ENCODE measurements at regions not wholly inside any gene's neighbourhood (a gene's known extent, or its start where the extent isn't known, plus 50 kb on each side); places are given as distances from the start of the nearest gene placed in this dataset.

GRCh38 chr12:83537428-83538053, 850.8 kb downstream of the TMTC2 start:
- Mint-ChIP-seq H3K9me3 (peaks cover 0 to 3% (median 0%) of the 10 kb centered on the region in 7 donors), H3K36me3 (no peaks in the 10 kb centered on the region), H3K4me1 (no peaks in the 10 kb centered on the region), H3K4me3 (no peak overlapping the region), H3K27me3 (ENCODE audit: low read depth in 3 of 3) (peaks cover 0 to 3% (median 0%) of the 10 kb centered on the region in 3 donors), H3K27ac (no peak overlapping the region)
- H3K4me1 ChIP-seq (ENCODE audit: control insufficient read depth in 1 of 2, insufficient read depth in 2 of 2, low read length in 2 of 2), result no peaks in the 10 kb centered on the region
- no peak overlapping the region for H3K4me3 ChIP-seq (replicated peaks in 1 of 3; ENCODE audit: low read depth in 2 of 3, low read length in 3 of 3)
- H3K27ac ChIP-seq (ENCODE audit: low read depth in 1 of 2, low read length in 2 of 2), result no peak overlapping the region
- no peaks in the 10 kb centered on the region for H3K36me3 ChIP-seq (replicated peaks in 1 of 2; ENCODE audit: control insufficient read depth in 1 of 2, insufficient read depth in 2 of 2, low read length in 2 of 2)
- H3K27me3 ChIP-seq (ENCODE audit: control insufficient read depth in 2 of 2, insufficient read depth in 2 of 2, low read length in 2 of 2), result no peaks in the 10 kb centered on the region
- intact Hi-C loops (cut with micrococcal nuclease), result no loop called here
- no peak overlapping the region for H2AFZ ChIP-seq (ENCODE audit: insufficient read depth, low read depth, low read length, poor library complexity, severe bottlenecking)
- no peaks in the 10 kb centered on the region for H3K9me3 ChIP-seq (replicated peaks in 1 of 2; ENCODE audit: control insufficient read depth in 1 of 2, insufficient read depth in 1 of 2, low read length in 2 of 2)
- no peaks in the 10 kb centered on the region for H3K79me2 ChIP-seq (ENCODE audit: insufficient read depth, low read length)
- no peak overlapping the region for H3K9ac ChIP-seq (ENCODE audit: insufficient read depth, low read length, poor library complexity, severe bottlenecking)
- TF ChIP-seq, protein P1, sequence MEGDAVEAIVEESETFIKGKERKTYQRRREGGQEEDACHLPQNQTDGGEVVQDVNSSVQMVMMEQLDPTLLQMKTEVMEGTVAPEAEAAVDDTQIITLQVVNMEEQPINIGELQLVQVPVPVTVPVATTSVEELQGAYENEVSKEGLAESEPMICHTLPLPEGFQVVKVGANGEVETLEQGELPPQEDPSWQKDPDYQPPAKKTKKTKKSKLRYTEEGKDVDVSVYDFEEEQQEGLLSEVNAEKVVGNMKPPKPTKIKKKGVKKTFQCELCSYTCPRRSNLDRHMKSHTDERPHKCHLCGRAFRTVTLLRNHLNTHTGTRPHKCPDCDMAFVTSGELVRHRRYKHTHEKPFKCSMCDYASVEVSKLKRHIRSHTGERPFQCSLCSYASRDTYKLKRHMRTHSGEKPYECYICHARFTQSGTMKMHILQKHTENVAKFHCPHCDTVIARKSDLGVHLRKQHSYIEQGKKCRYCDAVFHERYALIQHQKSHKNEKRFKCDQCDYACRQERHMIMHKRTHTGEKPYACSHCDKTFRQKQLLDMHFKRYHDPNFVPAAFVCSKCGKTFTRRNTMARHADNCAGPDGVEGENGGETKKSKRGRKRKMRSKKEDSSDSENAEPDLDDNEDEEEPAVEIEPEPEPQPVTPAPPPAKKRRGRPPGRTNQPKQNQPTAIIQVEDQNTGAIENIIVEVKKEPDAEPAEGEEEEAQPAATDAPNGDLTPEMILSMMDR (IDR thresholded peaks at IDR 0.05), result no peak
- WGBS (ENCODE audit: insufficient coverage), result 80% methylated on average over 4 of the region's 4 CpGs
- no peak for DNase-seq
- no peaks in the 10 kb centered on the region for H4K20me1 ChIP-seq (ENCODE audit: insufficient read depth, low read length)
- no peak overlapping the region for H3K4me2 ChIP-seq (replicated peaks; ENCODE audit: extremely low read depth, low read length, poor library complexity, severe bottlenecking)

GRCh38 chr12:83536496-83536895, 849.8 kb downstream of the TMTC2 start:
- DNase-seq, result no peak
- H3K4me3 Mint-ChIP-seq, result no peak overlapping the region
- H3K27ac ChIP-seq (ENCODE audit: low read depth in 1 of 2, low read length in 2 of 2), result no peak overlapping the region
- H2AFZ ChIP-seq (ENCODE audit: insufficient read depth, low read depth, low read length, poor library complexity, severe bottlenecking), result no peak overlapping the region
- no peaks in the 10 kb centered on the region for H3K4me1 Mint-ChIP-seq
- H3K36me3 Mint-ChIP-seq, result no peaks in the 10 kb centered on the region
- H3K4me1 ChIP-seq (ENCODE audit: control insufficient read depth in 1 of 2, insufficient read depth in 2 of 2, low read length in 2 of 2), result no peaks in the 10 kb centered on the region
- intact Hi-C loops (cut with micrococcal nuclease), result no loop called here
- no peaks in the 10 kb centered on the region for H3K9me3 ChIP-seq (replicated peaks in 1 of 2; ENCODE audit: control insufficient read depth in 1 of 2, insufficient read depth in 1 of 2, low read length in 2 of 2)
- no peak overlapping the region for H3K27ac Mint-ChIP-seq
- H3K4me3 ChIP-seq (replicated peaks in 1 of 3; ENCODE audit: low read depth in 2 of 3, low read length in 3 of 3), result no peak overlapping the region
- H3K4me2 ChIP-seq (replicated peaks; ENCODE audit: extremely low read depth, low read length, poor library complexity, severe bottlenecking), result no peak overlapping the region
- H4K20me1 ChIP-seq (ENCODE audit: insufficient read depth, low read length), result no peaks in the 10 kb centered on the region
- H3K27me3 Mint-ChIP-seq (ENCODE audit: low read depth in 3 of 3), result peaks cover 0 to 3% (median 0%) of the 10 kb centered on the region in 3 donors
- no peaks in the 10 kb centered on the region for H3K79me2 ChIP-seq (ENCODE audit: insufficient read depth, low read length)
- TF ChIP-seq, protein P1 (IDR thresholded peaks at IDR 0.05), result no peak
- H3K9me3 Mint-ChIP-seq, result peaks cover 0 to 3% (median 0%) of the 10 kb centered on the region in 7 donors
- no peaks in the 10 kb centered on the region for H3K27me3 ChIP-seq (ENCODE audit: control insufficient read depth in 2 of 2, insufficient read depth in 2 of 2, low read length in 2 of 2)
- WGBS (ENCODE audit: insufficient coverage), result no CpG with 5 or more reads among the region's 1 CpG
- no peaks in the 10 kb centered on the region for H3K36me3 ChIP-seq (replicated peaks in 1 of 2; ENCODE audit: control insufficient read depth in 1 of 2, insufficient read depth in 2 of 2, low read length in 2 of 2)
- no peak overlapping the region for H3K9ac ChIP-seq (ENCODE audit: insufficient read depth, low read length, poor library complexity, severe bottlenecking)

Data from CD14-positive monocyte (primary cell).